PC-9 (cell line): ENCODE measurements at regions not wholly inside any gene's neighbourhood (a gene's known extent, or its start where the extent isn't known, plus 50 kb on each side); places are given as distances from the start of the nearest gene placed in this dataset.

Experiments
- BruUV-seq: library from RNA; stranded (reverse); fragments of 400-500 nt; replicated peaks from 2 replicates; lab custom pipeline; 2021; lab: Mats Ljungman, UMichigan
- CTCF ChIA-PET: fragments of 300-600 bp; sonication (Branson Sonifier 250); formaldehyde crosslinking; loops from one replicate; lab custom pipeline; 2022; ENCODE audit warnings: antibody characterized with exemption; lab: Charles Lee
- POLR2A ChIA-PET: fragments of 300-600 bp; sonication (Branson Sonifier 250); formaldehyde crosslinking; loops from one replicate; lab custom pipeline; 2022; ENCODE audit warnings: antibody characterized with exemption; ENCODE audit not compliant: unreplicated experiment; lab: Charles Lee
- DNase-seq, 2 experiments: peaks; one replicate each; pipeline versions ENCODE4 v3.0.0 to v3.0.0-alpha.2; 2015 to 2022; ENCODE audit warnings: mixed read lengths in 1 of 2
- H2AFZ ChIP-seq: fragments of 200-600 bp; sonication (generic); 2 replicates; pipeline ENCODE4 v1.8.1; 2017; ENCODE audit warnings: antibody characterized with exemption
- H3F3A ChIP-seq: fragments of 200-600 bp; sonication (generic); 2 replicates; pipeline ENCODE4 v1.8.1; 2017; ENCODE audit warnings: antibody characterized with exemption, mild to moderate bottlenecking, low read depth; ENCODE audit not compliant: insufficient read depth
- H3K27ac ChIP-seq: fragments of 200-600 bp; sonication (generic); 2 replicates; pipeline ENCODE4 v1.6.1; 2016; ENCODE audit warnings: mixed run types
- H3K27me3 ChIP-seq: fragments of 200-600 bp; sonication (generic); 2 replicates; pipeline ENCODE4 v1.6.1; 2016; ENCODE audit warnings: low read depth, mixed run types; ENCODE audit not compliant: insufficient read depth
- H3K36me3 ChIP-seq: fragments of 200-600 bp; sonication (generic); 2 replicates; pipeline ENCODE4 v1.6.1; 2016; ENCODE audit warnings: low read depth, mixed run types
- H3K4me1 ChIP-seq: fragments of 200-600 bp; sonication (generic); replicated peaks from 2 replicates; pipeline ENCODE4 v1.6.1; 2016; ENCODE audit warnings: mixed run types; ENCODE audit not compliant: insufficient read depth
- H3K4me2 ChIP-seq: fragments of 200-600 bp; sonication (generic); 2 replicates; pipeline ENCODE4 v1.6.1; 2017; ENCODE audit warnings: mixed run types
- H3K4me3 ChIP-seq: fragments of 200-600 bp; sonication (generic); 2 replicates; pipeline ENCODE4 v1.6.1; 2016; ENCODE audit warnings: mixed run types
- H3K79me2 ChIP-seq: fragments of 200-600 bp; sonication (generic); 2 replicates; pipeline ENCODE4 v1.6.1; 2017; ENCODE audit warnings: low read depth, mixed run types
- H3K9me2 ChIP-seq: fragments of 200-600 bp; sonication (generic); 2 replicates; pipeline ENCODE4 v1.8.1; 2017; ENCODE audit warnings: mild to moderate bottlenecking; ENCODE audit not compliant: insufficient read depth
- H3K9me3 ChIP-seq: fragments of 200-600 bp; sonication (generic); 2 replicates; pipeline ENCODE4 v1.8.1; 2016; ENCODE audit warnings: low read depth; ENCODE audit not compliant: insufficient read depth
- H4K20me1 ChIP-seq: fragments of 200-600 bp; sonication (generic); 2 replicates; pipeline ENCODE4 v1.8.1; 2017; ENCODE audit not compliant: insufficient read depth
- CTCF ChIP-seq: fragments of 200-600 bp; sonication (generic); conservative IDR thresholded peaks from 2 replicates; pipeline ENCODE4 v1.6.1; 2017; ENCODE audit warnings: mixed run types, antibody characterized with exemption, mild to moderate bottlenecking, moderate library complexity
- EZH2 ChIP-seq: fragments of 200-600 bp; sonication (generic); IDR thresholded peaks from 2 replicates; pipeline ENCODE4 v1.8.0; 2017; ENCODE audit warnings: antibody characterized with exemption, low read depth
- intact Hi-C: fragments of 100-400 bp; cut with micrococcal nuclease; formaldehyde crosslinking; loops from one replicate; pipeline ENCODE4 v1.10.0; 2022; ENCODE audit not compliant: unreplicated experiment

- Histone ChIP-seq H3K79me2 (no peaks in the 10 kb centered on the region), H3K4me2 (no peak overlapping the region), H3K27ac (no peak overlapping the region), H4K20me1 (0 out of 2 replicates have a peak, but pooled peaks cover 3% of the 10 kb centered on the region), H3K9me3 (no peaks in the 10 kb centered on the region), H3K4me3 (no peak overlapping the region), H3K4me1 (no peaks in the 10 kb centered on the region), H2AFZ (no peak overlapping the region), H3K27me3 (peaks cover 37% of the 10 kb centered on the region), H3F3A (no peaks in the 10 kb centered on the region), H3K36me3 (no peaks in the 10 kb centered on the region), H3K9me2 (no peaks in the 10 kb centered on the region)
- ChIA-PET POLR2A (no interaction called here), CTCF (no interaction called here)
- intact Hi-C loops, result no loop called here
- BruUV-seq, result no TSS peak
- no peak for TF ChIP-seq EZH2
- TF ChIP-seq CTCF, result no peak
- DNase-seq, result no peak
Measured at GRCh38 chr7:50155755-50156154, 62.7 kb upstream of the ZPBP start.

GRCh38 chr7:50153995-50154394 lies 60.9 kb upstream of the ZPBP start:
- CTCF ChIA-PET, result no interaction called here
- H4K20me1 ChIP-seq, result 0 out of 2 replicates have a peak, but pooled peaks cover 3% of the 10 kb centered on the region
- no peak overlapping the region for H3K27ac ChIP-seq
- intact Hi-C loops, result no loop called here
- no peak overlapping the region for H3K4me2 ChIP-seq
- H3K79me2 ChIP-seq, result no peaks in the 10 kb centered on the region
- H3K9me3 ChIP-seq, result no peaks in the 10 kb centered on the region
- no peak for DNase-seq
- H3K27me3 ChIP-seq, result peaks cover 27% of the 10 kb centered on the region
- H3K9me2 ChIP-seq, result no peaks in the 10 kb centered on the region
- no peaks in the 10 kb centered on the region for H3K4me1 ChIP-seq
- BruUV-seq, result no TSS peak
- H3F3A ChIP-seq, result no peaks in the 10 kb centered on the region
- no peaks in the 10 kb centered on the region for H3K36me3 ChIP-seq
- TF ChIP-seq EZH2 (no peak), CTCF (no peak)
- POLR2A ChIA-PET, result no interaction called here
- H2AFZ ChIP-seq, result no peak overlapping the region
- no peak overlapping the region for H3K4me3 ChIP-seq

GRCh38 chr7:50153148-50153547 lies 60.1 kb upstream of the ZPBP start:
- Histone ChIP-seq H3K79me2 (no peaks in the 10 kb centered on the region), H3K27me3 (peaks cover 31% of the 10 kb centered on the region), H2AFZ (no peak overlapping the region), H3K27ac (no peak overlapping the region), H4K20me1 (0 out of 2 replicates have a peak, but pooled peaks cover 3% of the 10 kb centered on the region), H3K9me3 (no peaks in the 10 kb centered on the region), H3K36me3 (no peaks in the 10 kb centered on the region), H3K9me2 (no peaks in the 10 kb centered on the region), H3F3A (no peaks in the 10 kb centered on the region), H3K4me3 (no peak overlapping the region), H3K4me2 (no peak overlapping the region), H3K4me1 (no peaks in the 10 kb centered on the region)
- POLR2A ChIA-PET, result no interaction called here
- BruUV-seq, result no TSS peak
- TF ChIP-seq EZH2 (no peak), CTCF (no peak)
- intact Hi-C loops, result no loop called here
- no peak for DNase-seq
- CTCF ChIA-PET, result no interaction called here
